H9 (cell line): ENCODE measurements at regions not wholly inside any gene's neighbourhood (a gene's known extent, or its start where the extent isn't known, plus 50 kb on each side); places are given as distances from the start of the nearest gene placed in this dataset.

Source experiments
- DNase-seq: peaks from one replicate; pipeline ENCODE4 v3.0.0-alpha.2; 2017
- H2AFZ ChIP-seq: one replicate; pipeline ENCODE4 v1.6.1; 2013; ENCODE audit warnings: mild to moderate bottlenecking, low read length, control low read depth, moderate library complexity
- H2AK5ac ChIP-seq: 2 replicates; pipeline ENCODE4 v1.6.1; 2013; ENCODE audit warnings: low read length, control low read depth, mixed read lengths; ENCODE audit not compliant: insufficient read length
- H2BK120ac ChIP-seq: one replicate; pipeline ENCODE4 v1.6.1; 2013; ENCODE audit warnings: low read depth, mild to moderate bottlenecking, low read length, control low read depth, inconsistent platforms; ENCODE audit not compliant: poor library complexity, severe bottlenecking
- H2BK12ac ChIP-seq: 2 replicates; pipeline ENCODE4 v1.6.1; 2013; ENCODE audit warnings: low read length, control low read depth, mixed read lengths, low read depth; ENCODE audit not compliant: insufficient read length
- H2BK15ac ChIP-seq: 2 replicates; pipeline ENCODE4 v1.6.1; 2013; ENCODE audit warnings: low read depth, low read length, control low read depth
- H2BK20ac ChIP-seq: one replicate; pipeline ENCODE4 v1.6.1; 2013; ENCODE audit warnings: low read depth, mild to moderate bottlenecking, low read length, control low read depth, inconsistent platforms; ENCODE audit not compliant: poor library complexity, severe bottlenecking
- H2BK5ac ChIP-seq: 2 replicates; pipeline ENCODE4 v1.6.1; 2013; ENCODE audit warnings: low read length, control low read depth, mixed read lengths; ENCODE audit not compliant: insufficient read length
- H3K14ac ChIP-seq: 2 replicates; pipeline ENCODE4 v1.6.1; 2013; ENCODE audit warnings: low read length, control low read depth; ENCODE audit not compliant: insufficient read depth
- H3K18ac ChIP-seq: 2 replicates; pipeline ENCODE4 v1.6.1; 2013; ENCODE audit warnings: low read depth, mild to moderate bottlenecking, mixed read lengths, low read length, control low read depth; ENCODE audit not compliant: insufficient read length
- H3K23ac ChIP-seq: 2 replicates; pipeline ENCODE4 v1.6.1; 2013; ENCODE audit warnings: low read length, control low read depth, mixed read lengths, low read depth; ENCODE audit not compliant: insufficient read length
- H3K23me2 ChIP-seq: 2 replicates; pipeline ENCODE4 v1.6.1; 2013; ENCODE audit warnings: low read depth, mild to moderate bottlenecking, mixed read lengths, low read length, control low read depth; ENCODE audit not compliant: insufficient read length, poor library complexity, severe bottlenecking
- H3K27ac ChIP-seq: 2 replicates; pipeline ENCODE4 v1.5.1; 2013; ENCODE audit warnings: low read length, control low read depth, mixed read lengths, low read depth; ENCODE audit not compliant: insufficient read length
- H3K27me3 ChIP-seq: 2 replicates; pipeline ENCODE4 v1.6.1; 2013; ENCODE audit warnings: low read length, control low read depth, inconsistent platforms; ENCODE audit not compliant: insufficient read depth
- H3K4ac ChIP-seq: 2 replicates; pipeline ENCODE4 v1.6.1; 2013; ENCODE audit warnings: low read depth, mild to moderate bottlenecking, control low read depth, inconsistent platforms, low read length, moderate library complexity
- H3K4me1 ChIP-seq: 2 replicates; pipeline ENCODE4 v1.6.1; 2013; ENCODE audit warnings: low read length, control low read depth, inconsistent platforms; ENCODE audit not compliant: insufficient read depth
- H3K4me2 ChIP-seq: 2 replicates; pipeline ENCODE4 v1.6.1; 2013; ENCODE audit warnings: low read length, control low read depth, mixed read lengths; ENCODE audit not compliant: insufficient read length, insufficient read depth
- H3K56ac ChIP-seq: 2 replicates; pipeline ENCODE4 v1.6.1; 2013; ENCODE audit warnings: low read depth, mild to moderate bottlenecking, mixed read lengths, low read length, control low read depth; ENCODE audit not compliant: insufficient read length
- H3K79me1 ChIP-seq: 2 replicates; pipeline ENCODE4 v1.6.1; 2013; ENCODE audit warnings: low read depth, mild to moderate bottlenecking, moderate library complexity, low read length, control low read depth, inconsistent platforms; ENCODE audit not compliant: insufficient read depth, poor library complexity, severe bottlenecking
- H3K79me2 ChIP-seq: 2 replicates; pipeline ENCODE4 v1.6.1; 2013; ENCODE audit warnings: low read length, control low read depth, inconsistent platforms; ENCODE audit not compliant: insufficient read depth
- H3K9ac ChIP-seq: 2 replicates; pipeline ENCODE4 v1.6.1; 2013; ENCODE audit warnings: low read length, control low read depth, mixed read lengths; ENCODE audit not compliant: insufficient read length; ENCODE audit errors: extremely low read depth
- H3K9me3 ChIP-seq: one replicate; pipeline ENCODE4 v1.6.1; 2013; ENCODE audit warnings: low read depth, low read length, inconsistent platforms; ENCODE audit not compliant: control insufficient read depth
- H3T11ph ChIP-seq: one replicate; pipeline ENCODE4 v1.6.1; 2013; ENCODE audit warnings: mild to moderate bottlenecking, low read length, control low read depth, inconsistent platforms
- H4K20me1 ChIP-seq: one replicate; pipeline ENCODE4 v1.6.1; 2013; ENCODE audit not compliant: control insufficient read depth, insufficient read length, insufficient read depth
- H4K5ac ChIP-seq: 2 replicates; pipeline ENCODE4 v1.6.1; 2013; ENCODE audit warnings: low read depth, mild to moderate bottlenecking, mixed read lengths, low read length, control low read depth; ENCODE audit not compliant: insufficient read length
- H4K8ac ChIP-seq: replicated peaks from 2 replicates; pipeline ENCODE4 v1.6.1; 2013; ENCODE audit warnings: low read length, control low read depth, mixed read lengths, low read depth; ENCODE audit not compliant: insufficient read length
- H4K91ac ChIP-seq: 2 replicates; pipeline ENCODE4 v1.6.1; 2013; ENCODE audit warnings: low read depth, mild to moderate bottlenecking, moderate library complexity, mixed read lengths, low read length, control low read depth; ENCODE audit not compliant: insufficient read length
- H3K27ac Mint-ChIP-seq, 3 experiments: 2 replicates in 2 of 3; 3 replicates in 1 of 3; pipeline ENCODE4 v1.8.0; 2020 to 2021; ENCODE audit warnings: mixed read lengths in 3 of 3, mild to moderate bottlenecking in 1 of 3, moderate library complexity in 1 of 3
- H3K27me3 Mint-ChIP-seq: 2 replicates; pipeline ENCODE4 v1.8.0; 2021; ENCODE audit warnings: low read depth, mild to moderate bottlenecking, moderate library complexity, mixed read lengths
- H3K36me3 Mint-ChIP-seq, 3 experiments: 2 replicates in 2 of 3; 3 replicates in 1 of 3; pipeline ENCODE4 v1.8.0; 2020 to 2021; ENCODE audit warnings: low read depth in 3 of 3, mixed read lengths in 3 of 3; ENCODE audit not compliant: insufficient read depth in 1 of 3
- H3K4me1 Mint-ChIP-seq, 2 experiments: 2 replicates each; pipeline ENCODE4 v1.8.0; 2020; ENCODE audit warnings: mixed read lengths in 2 of 2
- H3K4me3 Mint-ChIP-seq, 2 experiments: 2 replicates in 1 of 2; 3 replicates in 1 of 2; pipeline ENCODE4 v1.8.0; 2020 to 2021; ENCODE audit warnings: mild to moderate bottlenecking in 2 of 2, mixed read lengths in 2 of 2, moderate library complexity in 1 of 2
- H3K9me3 Mint-ChIP-seq, 2 experiments: 2 replicates in 1 of 2; 3 replicates in 1 of 2; pipeline ENCODE4 v1.8.0; 2020; ENCODE audit warnings: mild to moderate bottlenecking in 2 of 2, mixed read lengths in 2 of 2, moderate library complexity in 1 of 2
- CTCF ChIP-seq: fragments of 200-600 bp; sonication (generic); conservative IDR thresholded peaks from 3 replicates; pipeline ENCODE4 v1.8.0; 2021; ENCODE audit warnings: antibody characterized with exemption, mild to moderate bottlenecking
- WGBS: extraction: QIAGEN DNeasy Blood & Tissue Kit; methylation state at CpG from one replicate; pipeline ENCODE4 v1.1.7; 2013; ENCODE audit warnings: missing lambda C conversion rate, low lambda C conversion rate, mixed read lengths; ENCODE audit not compliant: insufficient read length; ENCODE audit errors: extremely low coverage; 5-methylcytosine and 5-hydroxymethylcytosine counted together

- no peaks in the 10 kb centered on the region for H3K27me3 Mint-ChIP-seq
- Histone ChIP-seq H3K27me3 (no peaks in the 10 kb centered on the region), H2BK12ac (no peak overlapping the region), H2AFZ (no peak overlapping the region), H3K56ac (no peak overlapping the region), H3K14ac (no peak overlapping the region), H3K27ac (no peak overlapping the region), H4K20me1 (no peaks in the 10 kb centered on the region), H3K4me2 (no peak overlapping the region), H4K5ac (no peak overlapping the region), H2BK15ac (no peak overlapping the region), H3K18ac (no peak overlapping the region), H3K79me2 (no peaks in the 10 kb centered on the region), H3K23me2 (no peaks in the 10 kb centered on the region), H2BK20ac (no peak overlapping the region), H3K4me1 (no peaks in the 10 kb centered on the region; the same call in 1 of the 2 replicates), H3K4ac (no peak overlapping the region), H3K9ac (no peak overlapping the region), H2BK120ac (no peak overlapping the region), H3K9me3 (no peaks in the 10 kb centered on the region), H2BK5ac (no peak overlapping the region), H3K79me1 (no peaks in the 10 kb centered on the region), H4K8ac (no peak overlapping the region), H4K91ac (no peak overlapping the region), H3T11ph (no peak overlapping the region), H3K23ac (no peak overlapping the region), H2AK5ac (no peak overlapping the region)
- H3K4me3 Mint-ChIP-seq, result no peak overlapping the region
- WGBS, result no CpG with 5 or more reads among the region's 1 CpG
- peaks cover 26 to 32% of the 10 kb centered on the region in 2 experiments for H3K4me1 Mint-ChIP-seq
- DNase-seq, result no peak
- no peaks in the 10 kb centered on the region for H3K36me3 Mint-ChIP-seq
- H3K27ac Mint-ChIP-seq, result no peak overlapping the region; a peak in 1 of 7 replicates
- no peak for TF ChIP-seq CTCF
- H3K9me3 Mint-ChIP-seq, result no peaks in the 10 kb centered on the region
Observed at GRCh38 chr10:20596065-20596755, 300.9 kb downstream of the NEBL start.
